ENCODE measurements at regions not wholly inside any gene's neighbourhood (a gene's known extent, or its start where the extent isn't known, plus 50 kb on each side); places are given as distances from the start of the nearest gene placed in this dataset.

DNA sequence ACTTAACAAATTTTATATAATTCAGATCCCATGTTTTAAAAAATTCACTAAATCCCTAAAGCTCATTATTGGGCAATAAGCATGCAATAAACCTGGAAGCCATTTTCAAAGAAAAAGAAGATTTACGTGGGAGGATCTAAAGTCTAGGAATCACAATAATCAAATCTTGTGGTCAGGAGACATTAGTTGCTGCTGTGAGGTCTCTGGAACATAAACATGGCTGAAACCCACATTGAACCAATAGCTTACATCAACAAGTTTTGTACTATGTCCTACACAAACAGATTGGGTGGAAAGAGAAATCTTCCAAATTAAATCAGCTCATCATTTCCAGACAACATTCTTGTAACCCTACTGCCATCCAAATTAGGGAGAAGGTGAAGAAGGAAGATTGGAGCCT lies 121.9 kb upstream of the EPHA3 start:
- H2AFZ ChIP-seq (ENCODE audit: low read depth, low read length): no peak overlapping the region
- H3K4me3 ChIP-seq (ENCODE audit: low read length): no peak overlapping the region
- TF ChIP-seq MXI1 (conservative IDR thresholded peaks at IDR 0.05; ENCODE audit: poor library complexity, severe bottlenecking) (no peak), SMC3 (conservative IDR thresholded peaks at IDR 0.05; ENCODE audit: poor library complexity) (no peak), TAF1 (IDR thresholded peaks at IDR 0.05; ENCODE audit: low read depth) (no peak), POLR2AphosphoS5 (IDR thresholded peaks at IDR 0.05) (no peak), EZH2 (IDR thresholded peaks at IDR 0.05; ENCODE audit: borderline replicate concordance, insufficient read depth, low read length, poor library complexity, severe bottlenecking) (no peak), RAD21 (conservative IDR thresholded peaks at IDR 0.05) (no peak), EP300 (conservative IDR thresholded peaks at IDR 0.05; ENCODE audit: poor library complexity, severe bottlenecking) (no peak)
- TF ChIP-seq, protein P1, sequence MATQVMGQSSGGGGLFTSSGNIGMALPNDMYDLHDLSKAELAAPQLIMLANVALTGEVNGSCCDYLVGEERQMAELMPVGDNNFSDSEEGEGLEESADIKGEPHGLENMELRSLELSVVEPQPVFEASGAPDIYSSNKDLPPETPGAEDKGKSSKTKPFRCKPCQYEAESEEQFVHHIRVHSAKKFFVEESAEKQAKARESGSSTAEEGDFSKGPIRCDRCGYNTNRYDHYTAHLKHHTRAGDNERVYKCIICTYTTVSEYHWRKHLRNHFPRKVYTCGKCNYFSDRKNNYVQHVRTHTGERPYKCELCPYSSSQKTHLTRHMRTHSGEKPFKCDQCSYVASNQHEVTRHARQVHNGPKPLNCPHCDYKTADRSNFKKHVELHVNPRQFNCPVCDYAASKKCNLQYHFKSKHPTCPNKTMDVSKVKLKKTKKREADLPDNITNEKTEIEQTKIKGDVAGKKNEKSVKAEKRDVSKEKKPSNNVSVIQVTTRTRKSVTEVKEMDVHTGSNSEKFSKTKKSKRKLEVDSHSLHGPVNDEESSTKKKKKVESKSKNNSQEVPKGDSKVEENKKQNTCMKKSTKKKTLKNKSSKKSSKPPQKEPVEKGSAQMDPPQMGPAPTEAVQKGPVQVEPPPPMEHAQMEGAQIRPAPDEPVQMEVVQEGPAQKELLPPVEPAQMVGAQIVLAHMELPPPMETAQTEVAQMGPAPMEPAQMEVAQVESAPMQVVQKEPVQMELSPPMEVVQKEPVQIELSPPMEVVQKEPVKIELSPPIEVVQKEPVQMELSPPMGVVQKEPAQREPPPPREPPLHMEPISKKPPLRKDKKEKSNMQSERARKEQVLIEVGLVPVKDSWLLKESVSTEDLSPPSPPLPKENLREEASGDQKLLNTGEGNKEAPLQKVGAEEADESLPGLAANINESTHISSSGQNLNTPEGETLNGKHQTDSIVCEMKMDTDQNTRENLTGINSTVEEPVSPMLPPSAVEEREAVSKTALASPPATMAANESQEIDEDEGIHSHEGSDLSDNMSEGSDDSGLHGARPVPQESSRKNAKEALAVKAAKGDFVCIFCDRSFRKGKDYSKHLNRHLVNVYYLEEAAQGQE (IDR thresholded peaks at IDR 0.05; ENCODE audit: borderline replicate concordance): no peak
- TF ChIP-seq, protein P2, sequence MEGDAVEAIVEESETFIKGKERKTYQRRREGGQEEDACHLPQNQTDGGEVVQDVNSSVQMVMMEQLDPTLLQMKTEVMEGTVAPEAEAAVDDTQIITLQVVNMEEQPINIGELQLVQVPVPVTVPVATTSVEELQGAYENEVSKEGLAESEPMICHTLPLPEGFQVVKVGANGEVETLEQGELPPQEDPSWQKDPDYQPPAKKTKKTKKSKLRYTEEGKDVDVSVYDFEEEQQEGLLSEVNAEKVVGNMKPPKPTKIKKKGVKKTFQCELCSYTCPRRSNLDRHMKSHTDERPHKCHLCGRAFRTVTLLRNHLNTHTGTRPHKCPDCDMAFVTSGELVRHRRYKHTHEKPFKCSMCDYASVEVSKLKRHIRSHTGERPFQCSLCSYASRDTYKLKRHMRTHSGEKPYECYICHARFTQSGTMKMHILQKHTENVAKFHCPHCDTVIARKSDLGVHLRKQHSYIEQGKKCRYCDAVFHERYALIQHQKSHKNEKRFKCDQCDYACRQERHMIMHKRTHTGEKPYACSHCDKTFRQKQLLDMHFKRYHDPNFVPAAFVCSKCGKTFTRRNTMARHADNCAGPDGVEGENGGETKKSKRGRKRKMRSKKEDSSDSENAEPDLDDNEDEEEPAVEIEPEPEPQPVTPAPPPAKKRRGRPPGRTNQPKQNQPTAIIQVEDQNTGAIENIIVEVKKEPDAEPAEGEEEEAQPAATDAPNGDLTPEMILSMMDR (IDR thresholded peaks at IDR 0.05; ENCODE audit: poor library complexity, severe bottlenecking): no peak
- H3K9me3 ChIP-seq (ENCODE audit: low read length): no peaks in the 10 kb centered on the region
- no peak overlapping the region for H3K9ac ChIP-seq (ENCODE audit: low read length)
- no peaks in the 10 kb centered on the region for H4K20me1 ChIP-seq (ENCODE audit: insufficient read depth)
- H3K9me2 ChIP-seq (ENCODE audit: insufficient read depth, low read length): no peaks in the 10 kb centered on the region
- no peaks in the 10 kb centered on the region for H3K79me2 ChIP-seq (replicated peaks; ENCODE audit: insufficient read depth, low read length)
- no peaks in the 10 kb centered on the region for H3F3A ChIP-seq (ENCODE audit: insufficient read depth, low read length, poor library complexity, severe bottlenecking)
- H3K27ac ChIP-seq (ENCODE audit: low read length): no peak overlapping the region
- H3K4me2 ChIP-seq (ENCODE audit: low read length): no peak overlapping the region
- H3K36me3 ChIP-seq (ENCODE audit: insufficient read depth, low read length): no peaks in the 10 kb centered on the region
- no peaks in the 10 kb centered on the region for H3K27me3 ChIP-seq (ENCODE audit: insufficient read depth, low read depth, low read length)

DNA sequence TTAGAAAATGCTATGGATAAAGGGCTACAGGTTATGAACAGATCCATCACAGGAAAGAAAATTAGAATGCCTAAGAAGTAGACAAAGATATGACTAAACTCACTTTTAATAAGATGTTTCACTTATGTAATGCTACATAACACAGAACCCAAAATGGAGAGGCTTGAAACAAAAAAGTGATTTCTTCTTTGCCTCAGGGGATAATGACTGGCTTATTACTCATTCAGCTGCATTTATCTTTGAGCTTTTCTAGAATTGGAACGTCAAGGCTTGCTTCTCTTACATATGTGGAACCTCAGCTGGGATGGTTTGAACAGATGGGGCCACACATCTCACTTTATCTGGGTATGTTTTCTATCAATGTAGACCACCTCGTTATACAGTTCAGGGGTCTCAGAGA lies 120.6 kb upstream of the EPHA3 start:
- Histone ChIP-seq H2AFZ (ENCODE audit: low read depth, low read length) (no peak overlapping the region), H3K27me3 (ENCODE audit: insufficient read depth, low read depth, low read length) (no peaks in the 10 kb centered on the region), H3K9ac (ENCODE audit: low read length) (no peak overlapping the region), H3K27ac (ENCODE audit: low read length) (no peak overlapping the region), H3K36me3 (ENCODE audit: insufficient read depth, low read length) (no peaks in the 10 kb centered on the region), H3K4me3 (ENCODE audit: low read length) (no peak overlapping the region), H3K9me3 (ENCODE audit: low read length) (no peaks in the 10 kb centered on the region), H3F3A (ENCODE audit: insufficient read depth, low read length, poor library complexity, severe bottlenecking) (no peaks in the 10 kb centered on the region), H3K79me2 (replicated peaks; ENCODE audit: insufficient read depth, low read length) (no peaks in the 10 kb centered on the region), H3K4me2 (ENCODE audit: low read length) (no peak overlapping the region), H3K9me2 (ENCODE audit: insufficient read depth, low read length) (no peaks in the 10 kb centered on the region), H4K20me1 (ENCODE audit: insufficient read depth) (no peaks in the 10 kb centered on the region)
- TF ChIP-seq RAD21 (conservative IDR thresholded peaks at IDR 0.05) (no peak), SMC3 (conservative IDR thresholded peaks at IDR 0.05; ENCODE audit: poor library complexity) (no peak), POLR2AphosphoS5 (IDR thresholded peaks at IDR 0.05) (no peak), EZH2 (IDR thresholded peaks at IDR 0.05; ENCODE audit: borderline replicate concordance, insufficient read depth, low read length, poor library complexity, severe bottlenecking) (no peak), EP300 (conservative IDR thresholded peaks at IDR 0.05; ENCODE audit: poor library complexity, severe bottlenecking) (no peak), MXI1 (conservative IDR thresholded peaks at IDR 0.05; ENCODE audit: poor library complexity, severe bottlenecking) (no peak), TAF1 (IDR thresholded peaks at IDR 0.05; ENCODE audit: low read depth) (no peak)
- TF ChIP-seq, protein P2 (IDR thresholded peaks at IDR 0.05; ENCODE audit: poor library complexity, severe bottlenecking): no peak
- TF ChIP-seq, protein P1 (IDR thresholded peaks at IDR 0.05; ENCODE audit: borderline replicate concordance): no peak

All from neural cell (in vitro differentiated cells).